Bronchial epithelial cell (primary cell): ENCODE measurements at regions not wholly inside any gene's neighbourhood (a gene's known extent, or its start where the extent isn't known, plus 50 kb on each side); places are given as distances from the start of the nearest gene placed in this dataset.

Source experiments
- DNase-seq: peaks from one replicate; pipeline ENCODE4 v3.0.0-alpha.2; 2010; ENCODE audit warnings: low read depth
- FAIRE-seq: peaks from 2 replicates; lab custom pipeline; 2011; peaks lifted over from hg19 to GRCh38; lab: Jason Lieb, UNC
- H3K27me3 ChIP-seq: 2 replicates; pipeline ENCODE4 v1.5.1; 2011; ENCODE audit warnings: low read length; ENCODE audit not compliant: control insufficient read depth, insufficient read depth
- H3K36me3 ChIP-seq: 2 replicates; pipeline ENCODE4 v1.5.1; 2011; ENCODE audit warnings: low read length; ENCODE audit not compliant: control insufficient read depth, insufficient read depth
- H3K4me3 ChIP-seq: 2 replicates; pipeline ENCODE4 v1.5.1; 2011; ENCODE audit warnings: mild to moderate bottlenecking, low read depth, low read length, control low read depth
- CTCF ChIP-seq: IDR thresholded peaks from 2 replicates; pipeline ENCODE4 v1.5.1; 2011; ENCODE audit warnings: mild to moderate bottlenecking, moderate library complexity, low read length, control low read depth, inconsistent platforms; ENCODE audit not compliant: insufficient read depth, severe bottlenecking

GRCh38 chr1:198966519-198966918 is 327.7 kb downstream of the PTPRC start:
- no peak overlapping the region for H3K4me3 ChIP-seq
- no peak for FAIRE-seq
- H3K36me3 ChIP-seq: no peaks in the 10 kb centered on the region
- no peak for DNase-seq
- H3K27me3 ChIP-seq: no peaks in the 10 kb centered on the region
- TF ChIP-seq CTCF: no peak

- H3K36me3 ChIP-seq: no peaks in the 10 kb centered on the region
- FAIRE-seq (no peak), DNase-seq (no peak)
- TF ChIP-seq CTCF: no peak
- no peaks in the 10 kb centered on the region for H3K27me3 ChIP-seq
- no peak overlapping the region for H3K4me3 ChIP-seq
Observed at GRCh38 chr1:198967566-198967965, 328.7 kb downstream of the PTPRC start.

DNA sequence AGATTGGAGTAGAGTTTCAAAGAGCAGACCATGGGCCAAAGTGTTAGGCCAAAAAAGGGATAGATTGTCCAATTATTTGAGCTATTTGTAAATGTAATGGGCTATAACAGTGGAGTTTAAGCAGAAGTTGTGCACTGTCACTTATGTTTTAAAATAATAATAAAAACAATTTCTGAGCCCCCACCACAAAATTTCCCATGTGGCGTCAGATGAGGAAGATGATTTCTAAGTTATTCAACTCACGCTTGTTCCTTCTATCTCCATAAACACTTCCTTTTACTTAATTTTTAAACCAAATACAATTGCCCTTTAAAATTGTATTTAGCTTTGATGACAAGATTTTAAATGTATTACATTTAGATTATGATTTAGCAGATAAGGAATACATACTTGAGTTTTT is 330.0 kb downstream of the PTPRC start:
- no peaks in the 10 kb centered on the region for H3K27me3 ChIP-seq
- no peak for TF ChIP-seq CTCF
- H3K4me3 ChIP-seq: no peak overlapping the region
- H3K36me3 ChIP-seq: no peaks in the 10 kb centered on the region
- DNase-seq: no peak
- FAIRE-seq: no peak

DNA sequence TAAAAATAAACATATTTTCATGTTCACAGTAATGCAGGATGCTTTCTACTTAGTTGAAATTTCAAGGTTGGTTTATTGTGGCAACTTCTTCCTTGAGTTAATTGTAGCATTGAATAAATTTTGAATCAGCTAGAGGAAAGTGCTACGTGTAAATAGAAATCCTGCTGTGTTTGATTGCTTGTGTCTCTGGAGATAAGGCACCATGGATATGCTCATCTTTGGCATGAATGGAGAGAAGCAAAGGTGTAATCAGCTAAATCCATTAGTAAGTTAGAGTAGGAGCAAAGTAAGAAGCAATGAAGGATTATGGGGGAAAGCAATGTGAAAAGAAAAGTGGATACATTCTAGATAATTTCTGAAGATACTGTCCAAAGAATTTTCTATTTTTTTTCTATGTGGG is 331.1 kb downstream of the PTPRC start:
- H3K36me3 ChIP-seq: no peaks in the 10 kb centered on the region
- no peak for FAIRE-seq
- DNase-seq: no peak
- TF ChIP-seq CTCF: no peak
- no peak overlapping the region for H3K4me3 ChIP-seq
- H3K27me3 ChIP-seq: no peaks in the 10 kb centered on the region

GRCh38 chr1:198970916-198971315 is 332.1 kb downstream of the PTPRC start:
- TF ChIP-seq CTCF: no peak
- no peaks in the 10 kb centered on the region for H3K36me3 ChIP-seq
- FAIRE-seq (no peak), DNase-seq (peak; percentile 83)
- no peak overlapping the region for H3K4me3 ChIP-seq
- no peaks in the 10 kb centered on the region for H3K27me3 ChIP-seq

DNA sequence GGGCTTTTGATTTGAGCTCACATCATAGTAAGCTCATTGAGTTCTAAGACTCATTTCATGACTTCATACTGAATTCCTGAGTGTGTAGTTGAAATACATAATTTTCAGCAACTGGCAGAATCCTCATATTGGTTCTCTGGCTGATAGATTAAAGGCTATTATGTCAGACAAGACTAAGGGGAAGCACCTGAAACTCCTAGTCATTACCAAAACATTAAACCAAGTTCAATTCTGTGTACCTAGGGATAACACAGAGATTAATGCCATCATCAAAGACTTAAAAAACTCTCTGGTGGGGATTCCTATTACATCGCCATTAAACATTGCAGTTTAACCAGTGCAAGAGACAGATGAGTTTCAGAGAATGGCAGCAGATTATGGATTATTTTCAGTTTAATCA is 339.1 kb downstream of the PTPRC start:
- Histone ChIP-seq H3K27me3 (no peaks in the 10 kb centered on the region), H3K4me3 (no peak overlapping the region), H3K36me3 (no peaks in the 10 kb centered on the region)
- no peak for TF ChIP-seq CTCF
- DNase-seq (no peak), FAIRE-seq (no peak)
